Retinal pigment epithelial cell (primary cell): ENCODE measurements at regions not wholly inside any gene's neighbourhood (a gene's known extent, or its start where the extent isn't known, plus 50 kb on each side); places are given as distances from the start of the nearest gene placed in this dataset.
"Not testable (repeated sequence)": the region's sequence is repeated elsewhere in the genome, so short reads cannot be mapped to it uniquely, and the experiment has no call there.

Experiments
- DNase-seq: peaks from one replicate; pipeline ENCODE4 v3.0.0-alpha.2; 2010; ENCODE audit warnings: low read depth
- H3K4me3 ChIP-seq: 2 replicates; pipeline ENCODE4 v1.5.1; 2011; ENCODE audit warnings: mild to moderate bottlenecking, low read length, control low read depth, moderate library complexity
- CTCF ChIP-seq: conservative IDR thresholded peaks from 2 replicates; pipeline ENCODE4 v1.5.1; 2011; ENCODE audit warnings: low read depth, low read length, control low read depth, inconsistent platforms

GRCh38 chr21:28066596-28067387, 925.9 kb downstream of the LTN1 start:
- DNase-seq = no peak

GRCh38 chr21:28066076-28066475, 926.6 kb downstream of the LTN1 start:
- TF ChIP-seq CTCF = no peak
- DNase-seq = no peak

More at GRCh38 chr21:28066596-28067387, 925.9 kb downstream of the LTN1 start:
- TF ChIP-seq CTCF = no peak
- no peak overlapping the region for H3K4me3 ChIP-seq

GRCh38 chr21:28063241-28064216, 929.1 kb downstream of the LTN1 start:
- H3K4me3 ChIP-seq = no peak overlapping the region
- no peak for TF ChIP-seq CTCF
- no peak for DNase-seq

More at GRCh38 chr21:28066076-28066475, 926.6 kb downstream of the LTN1 start:
- no peak overlapping the region for H3K4me3 ChIP-seq

GRCh38 chr21:28052956-28053355, 939.7 kb downstream of the LTN1 start:
- not testable (repeated sequence) for H3K4me3 ChIP-seq, DNase-seq

- DNase-seq, H3K4me3 ChIP-seq: not testable (repeated sequence)
- TF ChIP-seq CTCF = peak; percentile 40
Observed at GRCh38 chr21:28051649-28052048, 941.0 kb downstream of the LTN1 start.

- H3K4me3 ChIP-seq, DNase-seq: not testable (repeated sequence)
Observed at GRCh38 chr21:28035692-28036091, 957.0 kb downstream of the LTN1 start.

GRCh38 chr21:28034916-28035315, 957.8 kb downstream of the LTN1 start:
- not testable (repeated sequence) for DNase-seq

GRCh38 chr21:28034334-28034733, 958.3 kb downstream of the LTN1 start:
- not testable (repeated sequence) for H3K4me3 ChIP-seq

More at GRCh38 chr21:28034916-28035315, 957.8 kb downstream of the LTN1 start:
- not testable (repeated sequence) for H3K4me3 ChIP-seq

GRCh38 chr21:28032652-28033051, 960.0 kb downstream of the LTN1 start:
- H3K4me3 ChIP-seq, DNase-seq: not testable (repeated sequence)

More at GRCh38 chr21:28034334-28034733, 958.3 kb downstream of the LTN1 start:
- not testable (repeated sequence) for DNase-seq

- not testable (repeated sequence) for H3K4me3 ChIP-seq, DNase-seq
Observed at GRCh38 chr21:28031066-28031465, 961.6 kb downstream of the LTN1 start.
